ENCODE measurements at regions not wholly inside any gene's neighbourhood (a gene's known extent, or its start where the extent isn't known, plus 50 kb on each side); places are given as distances from the start of the nearest gene placed in this dataset.
"Not testable (repeated sequence)": the region's sequence is repeated elsewhere in the genome, so short reads cannot be mapped to it uniquely, and the experiment has no call there.

- DNase-seq (ENCODE audit: low spot score) = no peak
Observed at GRCh38 chr17:63250830-63251229, 195.3 kb downstream of the CYB561 start.

DNA sequence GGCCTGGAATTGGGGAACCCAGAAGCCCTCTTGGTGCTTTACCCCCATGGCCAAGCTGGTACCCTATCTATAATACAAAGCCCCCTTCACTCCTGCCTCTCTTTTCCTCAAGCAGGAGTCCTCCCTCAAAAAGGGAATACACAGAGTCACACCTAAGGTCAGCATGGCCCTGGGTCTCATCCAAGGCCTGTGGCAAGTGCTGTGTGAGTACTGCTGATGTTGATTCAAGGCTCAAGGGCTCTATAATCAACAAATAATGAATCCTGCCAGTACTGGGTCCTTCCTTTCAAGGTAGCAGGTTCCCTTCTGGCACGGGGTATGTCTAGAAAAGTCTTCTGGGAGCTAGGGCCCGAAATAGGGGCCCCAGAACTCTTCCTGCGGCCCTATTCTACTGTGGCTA, 187.3 kb downstream of the CYB561 start:
- no peak for DNase-seq (ENCODE audit: low spot score)

- DNase-seq (ENCODE audit: low spot score) = no peak
Observed at GRCh38 chr17:63262751-63263476, 183.2 kb downstream of the CYB561 start.

- DNase-seq (ENCODE audit: low spot score) = no peak
Observed at GRCh38 chr17:63265526-63265925, 180.6 kb downstream of the CYB561 start.

- no peak for DNase-seq (ENCODE audit: low spot score)
Observed at GRCh38 chr17:63267846-63268245, 178.3 kb downstream of the CYB561 start.

GRCh38 chr17:63268827-63269226, 177.3 kb downstream of the CYB561 start:
- no peak for DNase-seq (ENCODE audit: low spot score)

- no peak for DNase-seq (ENCODE audit: low spot score)
Observed at GRCh38 chr17:63270610-63271009, 175.5 kb downstream of the CYB561 start.

- no peak for DNase-seq (ENCODE audit: low spot score)
Observed at GRCh38 chr17:63274146-63274545, 172.0 kb downstream of the CYB561 start.

DNA sequence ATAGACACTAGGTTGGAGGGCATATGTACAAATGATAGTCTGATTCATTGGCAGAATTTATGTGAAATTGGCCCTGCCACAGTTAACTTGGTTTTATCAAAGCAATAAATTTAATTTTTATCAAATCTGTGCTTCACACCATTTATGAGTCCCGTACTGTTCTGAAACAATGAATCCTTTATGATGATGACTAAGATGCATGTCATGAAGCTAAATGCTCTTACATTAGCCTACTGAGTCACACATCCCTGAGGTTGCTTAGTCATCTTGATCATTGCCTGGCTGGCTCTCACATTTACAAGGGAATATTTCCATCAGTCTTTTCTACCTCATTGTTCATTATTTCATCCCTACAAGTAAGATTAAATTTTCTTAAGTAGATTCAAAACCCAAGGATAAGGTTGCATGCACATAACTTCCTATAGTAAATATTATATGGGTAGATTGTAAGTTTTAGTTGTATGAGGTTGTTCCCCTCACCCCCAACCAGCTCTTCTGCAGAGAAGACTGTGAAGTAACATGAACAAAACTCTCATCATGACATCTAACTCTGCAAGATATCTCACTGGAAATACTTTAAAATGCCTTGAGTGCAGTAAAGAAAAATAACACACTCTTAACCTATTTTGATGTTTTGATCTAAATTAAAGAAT, 170.7 kb downstream of the CYB561 start:
- no peak for DNase-seq (ENCODE audit: low spot score)

- no peak for DNase-seq (ENCODE audit: low spot score)
Observed at GRCh38 chr17:63275971-63276745, 169.9 kb downstream of the CYB561 start.

GRCh38 chr17:63276821-63277220, 169.3 kb downstream of the CYB561 start:
- DNase-seq (ENCODE audit: low spot score) = no peak

- DNase-seq (ENCODE audit: low spot score) = no peak
Observed at GRCh38 chr17:63277629-63278028, 168.5 kb downstream of the CYB561 start.

GRCh38 chr17:63278728-63279442, 167.2 kb downstream of the CYB561 start:
- no peak for DNase-seq (ENCODE audit: low spot score)

- DNase-seq (ENCODE audit: low spot score) = no peak
Observed at GRCh38 chr17:63279498-63280230, 166.4 kb downstream of the CYB561 start.

DNA sequence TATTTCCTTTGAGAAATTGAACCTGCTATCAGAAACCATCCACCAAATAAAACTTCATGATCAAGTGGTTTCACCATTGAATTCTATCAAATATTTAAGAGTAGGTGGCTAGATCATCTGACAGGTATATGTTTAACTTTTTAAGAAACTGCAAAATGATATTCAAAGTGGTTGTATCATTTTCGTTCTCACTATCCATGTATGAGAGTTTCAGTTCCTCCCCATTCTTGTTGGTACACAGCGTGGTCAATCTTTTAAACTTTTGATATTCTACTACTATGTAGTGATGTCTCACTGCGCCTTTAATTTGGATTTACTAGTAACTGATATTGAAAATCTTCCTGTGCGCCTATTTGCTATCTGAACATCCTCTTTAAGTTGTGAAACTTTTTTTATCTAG, 163.7 kb downstream of the CYB561 start:
- no peak for DNase-seq (ENCODE audit: low spot score)

- DNase-seq (ENCODE audit: low spot score) = no peak
Observed at GRCh38 chr17:63285551-63285950, 160.6 kb downstream of the CYB561 start.

DNA sequence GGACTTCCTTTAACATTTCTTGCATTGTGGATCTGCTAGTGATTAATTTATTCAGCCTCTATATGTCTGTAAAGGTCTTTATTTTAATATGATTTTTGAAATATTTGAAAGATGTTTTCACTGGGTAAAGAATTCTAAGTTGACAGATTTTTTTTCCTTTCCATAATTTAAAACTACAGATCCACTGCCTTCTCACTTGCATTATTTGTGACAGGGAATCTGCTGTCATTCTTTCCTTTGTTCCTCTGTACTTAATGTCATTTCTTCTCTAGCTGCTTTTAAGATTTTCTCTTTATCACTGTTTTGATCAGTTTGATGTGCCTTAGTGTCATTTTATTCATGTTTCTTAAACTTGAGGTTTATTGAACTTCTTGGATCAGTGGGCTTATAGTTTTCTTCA, 159.9 kb downstream of the CYB561 start:
- no peak for DNase-seq (ENCODE audit: low spot score)

- not testable (repeated sequence) for DNase-seq (ENCODE audit: low spot score)
Observed at GRCh38 chr17:63287006-63287405, 159.1 kb downstream of the CYB561 start.

DNA sequence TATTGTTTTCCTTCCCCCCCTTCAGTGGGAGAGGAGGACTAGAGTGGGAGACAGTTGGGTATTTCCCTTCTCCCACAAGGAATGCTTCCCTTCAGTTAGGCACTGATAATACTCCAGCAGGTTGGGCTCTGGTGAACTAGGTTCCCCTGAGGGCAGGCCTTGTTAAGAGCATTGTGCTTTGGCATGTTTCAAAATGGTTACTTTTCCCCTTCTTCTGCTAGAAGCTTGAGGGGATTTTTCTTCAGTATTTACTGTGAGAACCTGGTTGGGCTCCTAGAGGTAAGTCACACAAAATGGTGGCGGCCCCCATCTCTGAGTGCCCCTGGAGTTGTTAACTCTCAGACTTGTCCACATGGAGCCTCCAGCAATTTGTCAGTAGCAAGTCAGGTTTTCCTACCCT, 156.2 kb downstream of the CYB561 start:
- no peak for DNase-seq (ENCODE audit: low spot score)

- no peak for DNase-seq (ENCODE audit: low spot score)
Observed at GRCh38 chr17:63290351-63290750, 155.8 kb downstream of the CYB561 start.

GRCh38 chr17:63290784-63291183, 155.3 kb downstream of the CYB561 start:
- DNase-seq (ENCODE audit: low spot score) = no peak
